H9 (cell line): ENCODE measurements at regions not wholly inside any gene's neighbourhood (a gene's known extent, or its start where the extent isn't known, plus 50 kb on each side); places are given as distances from the start of the nearest gene placed in this dataset.

Source experiments
- DNase-seq: peaks from one replicate; pipeline ENCODE4 v3.0.0-alpha.2; 2017
- H2AFZ ChIP-seq: one replicate; pipeline ENCODE4 v1.6.1; 2013; ENCODE audit warnings: mild to moderate bottlenecking, low read length, control low read depth, moderate library complexity
- H2AK5ac ChIP-seq: 2 replicates; pipeline ENCODE4 v1.6.1; 2013; ENCODE audit warnings: low read length, control low read depth, mixed read lengths; ENCODE audit not compliant: insufficient read length
- H2BK120ac ChIP-seq: one replicate; pipeline ENCODE4 v1.6.1; 2013; ENCODE audit warnings: low read depth, mild to moderate bottlenecking, low read length, control low read depth, inconsistent platforms; ENCODE audit not compliant: poor library complexity, severe bottlenecking
- H2BK12ac ChIP-seq: 2 replicates; pipeline ENCODE4 v1.6.1; 2013; ENCODE audit warnings: low read length, control low read depth, mixed read lengths, low read depth; ENCODE audit not compliant: insufficient read length
- H2BK15ac ChIP-seq: 2 replicates; pipeline ENCODE4 v1.6.1; 2013; ENCODE audit warnings: low read depth, low read length, control low read depth
- H2BK20ac ChIP-seq: one replicate; pipeline ENCODE4 v1.6.1; 2013; ENCODE audit warnings: low read depth, mild to moderate bottlenecking, low read length, control low read depth, inconsistent platforms; ENCODE audit not compliant: poor library complexity, severe bottlenecking
- H2BK5ac ChIP-seq: 2 replicates; pipeline ENCODE4 v1.6.1; 2013; ENCODE audit warnings: low read length, control low read depth, mixed read lengths; ENCODE audit not compliant: insufficient read length
- H3K14ac ChIP-seq: 2 replicates; pipeline ENCODE4 v1.6.1; 2013; ENCODE audit warnings: low read length, control low read depth; ENCODE audit not compliant: insufficient read depth
- H3K18ac ChIP-seq: 2 replicates; pipeline ENCODE4 v1.6.1; 2013; ENCODE audit warnings: low read depth, mild to moderate bottlenecking, mixed read lengths, low read length, control low read depth; ENCODE audit not compliant: insufficient read length
- H3K23ac ChIP-seq: 2 replicates; pipeline ENCODE4 v1.6.1; 2013; ENCODE audit warnings: low read length, control low read depth, mixed read lengths, low read depth; ENCODE audit not compliant: insufficient read length
- H3K23me2 ChIP-seq: 2 replicates; pipeline ENCODE4 v1.6.1; 2013; ENCODE audit warnings: low read depth, mild to moderate bottlenecking, mixed read lengths, low read length, control low read depth; ENCODE audit not compliant: insufficient read length, poor library complexity, severe bottlenecking
- H3K27ac ChIP-seq: 2 replicates; pipeline ENCODE4 v1.5.1; 2013; ENCODE audit warnings: low read length, control low read depth, mixed read lengths, low read depth; ENCODE audit not compliant: insufficient read length
- H3K27me3 ChIP-seq: 2 replicates; pipeline ENCODE4 v1.6.1; 2013; ENCODE audit warnings: low read length, control low read depth, inconsistent platforms; ENCODE audit not compliant: insufficient read depth
- H3K4ac ChIP-seq: 2 replicates; pipeline ENCODE4 v1.6.1; 2013; ENCODE audit warnings: low read depth, mild to moderate bottlenecking, control low read depth, inconsistent platforms, low read length, moderate library complexity
- H3K4me1 ChIP-seq: 2 replicates; pipeline ENCODE4 v1.6.1; 2013; ENCODE audit warnings: low read length, control low read depth, inconsistent platforms; ENCODE audit not compliant: insufficient read depth
- H3K4me2 ChIP-seq: 2 replicates; pipeline ENCODE4 v1.6.1; 2013; ENCODE audit warnings: low read length, control low read depth, mixed read lengths; ENCODE audit not compliant: insufficient read length, insufficient read depth
- H3K56ac ChIP-seq: 2 replicates; pipeline ENCODE4 v1.6.1; 2013; ENCODE audit warnings: low read depth, mild to moderate bottlenecking, mixed read lengths, low read length, control low read depth; ENCODE audit not compliant: insufficient read length
- H3K79me1 ChIP-seq: 2 replicates; pipeline ENCODE4 v1.6.1; 2013; ENCODE audit warnings: low read depth, mild to moderate bottlenecking, moderate library complexity, low read length, control low read depth, inconsistent platforms; ENCODE audit not compliant: insufficient read depth, poor library complexity, severe bottlenecking
- H3K79me2 ChIP-seq: 2 replicates; pipeline ENCODE4 v1.6.1; 2013; ENCODE audit warnings: low read length, control low read depth, inconsistent platforms; ENCODE audit not compliant: insufficient read depth
- H3K9ac ChIP-seq: 2 replicates; pipeline ENCODE4 v1.6.1; 2013; ENCODE audit warnings: low read length, control low read depth, mixed read lengths; ENCODE audit not compliant: insufficient read length; ENCODE audit errors: extremely low read depth
- H3K9me3 ChIP-seq: one replicate; pipeline ENCODE4 v1.6.1; 2013; ENCODE audit warnings: low read depth, low read length, inconsistent platforms; ENCODE audit not compliant: control insufficient read depth
- H3T11ph ChIP-seq: one replicate; pipeline ENCODE4 v1.6.1; 2013; ENCODE audit warnings: mild to moderate bottlenecking, low read length, control low read depth, inconsistent platforms
- H4K20me1 ChIP-seq: one replicate; pipeline ENCODE4 v1.6.1; 2013; ENCODE audit not compliant: control insufficient read depth, insufficient read length, insufficient read depth
- H4K5ac ChIP-seq: 2 replicates; pipeline ENCODE4 v1.6.1; 2013; ENCODE audit warnings: low read depth, mild to moderate bottlenecking, mixed read lengths, low read length, control low read depth; ENCODE audit not compliant: insufficient read length
- H4K8ac ChIP-seq: replicated peaks from 2 replicates; pipeline ENCODE4 v1.6.1; 2013; ENCODE audit warnings: low read length, control low read depth, mixed read lengths, low read depth; ENCODE audit not compliant: insufficient read length
- H4K91ac ChIP-seq: 2 replicates; pipeline ENCODE4 v1.6.1; 2013; ENCODE audit warnings: low read depth, mild to moderate bottlenecking, moderate library complexity, mixed read lengths, low read length, control low read depth; ENCODE audit not compliant: insufficient read length
- H3K27ac Mint-ChIP-seq, 3 experiments: 2 replicates in 2 of 3; 3 replicates in 1 of 3; pipeline ENCODE4 v1.8.0; 2020 to 2021; ENCODE audit warnings: mixed read lengths in 3 of 3, mild to moderate bottlenecking in 1 of 3, moderate library complexity in 1 of 3
- H3K27me3 Mint-ChIP-seq: 2 replicates; pipeline ENCODE4 v1.8.0; 2021; ENCODE audit warnings: low read depth, mild to moderate bottlenecking, moderate library complexity, mixed read lengths
- H3K36me3 Mint-ChIP-seq, 3 experiments: 2 replicates in 2 of 3; 3 replicates in 1 of 3; pipeline ENCODE4 v1.8.0; 2020 to 2021; ENCODE audit warnings: low read depth in 3 of 3, mixed read lengths in 3 of 3; ENCODE audit not compliant: insufficient read depth in 1 of 3
- H3K4me1 Mint-ChIP-seq, 2 experiments: 2 replicates each; pipeline ENCODE4 v1.8.0; 2020; ENCODE audit warnings: mixed read lengths in 2 of 2
- H3K4me3 Mint-ChIP-seq, 2 experiments: 2 replicates in 1 of 2; 3 replicates in 1 of 2; pipeline ENCODE4 v1.8.0; 2020 to 2021; ENCODE audit warnings: mild to moderate bottlenecking in 2 of 2, mixed read lengths in 2 of 2, moderate library complexity in 1 of 2
- H3K9me3 Mint-ChIP-seq, 2 experiments: 2 replicates in 1 of 2; 3 replicates in 1 of 2; pipeline ENCODE4 v1.8.0; 2020; ENCODE audit warnings: mild to moderate bottlenecking in 2 of 2, mixed read lengths in 2 of 2, moderate library complexity in 1 of 2
- WGBS: extraction: QIAGEN DNeasy Blood & Tissue Kit; methylation state at CpG from one replicate; pipeline ENCODE4 v1.1.7; 2013; ENCODE audit warnings: missing lambda C conversion rate, low lambda C conversion rate, mixed read lengths; ENCODE audit not compliant: insufficient read length; ENCODE audit errors: extremely low coverage; 5-methylcytosine and 5-hydroxymethylcytosine counted together
- TF ChIP-seq, protein P1 (sequence below): fragments of 200-600 bp; sonication (generic); conservative IDR thresholded peaks from 3 replicates; pipeline ENCODE4 v1.8.0; 2021; ENCODE audit warnings: antibody characterized with exemption, mild to moderate bottlenecking

- H2AK5ac ChIP-seq, result no peak overlapping the region
- H3K23ac ChIP-seq, result no peak overlapping the region
- no peak overlapping the region for H3K9ac ChIP-seq
- no peak overlapping the region for H3K4ac ChIP-seq
- no peaks in the 10 kb centered on the region for H4K20me1 ChIP-seq
- Mint-ChIP-seq H3K27me3 (peaks cover 25% of the 10 kb centered on the region), H3K4me1 (peaks cover 21 to 41% of the 10 kb centered on the region in 2 experiments), H3K4me3 (no peak overlapping the region; a peak in 1 of 5 replicates), H3K27ac (no peak overlapping the region), H3K9me3 (no peaks in the 10 kb centered on the region), H3K36me3 (no peaks in the 10 kb centered on the region; a peak in 1 of 7 replicates)
- no peak overlapping the region for H3K14ac ChIP-seq
- no peak overlapping the region for H3K18ac ChIP-seq
- H3K27me3 ChIP-seq, result no peaks in the 10 kb centered on the region
- H3K4me1 ChIP-seq, result peaks cover 4% of the 10 kb centered on the region; the same call in 1 of the 2 replicates
- H3K79me1 ChIP-seq, result no peaks in the 10 kb centered on the region
- no peak for DNase-seq
- H4K91ac ChIP-seq, result no peak overlapping the region
- no peak overlapping the region for H2AFZ ChIP-seq
- H2BK5ac ChIP-seq, result no peak overlapping the region
- no peak overlapping the region for H3T11ph ChIP-seq
- H3K56ac ChIP-seq, result no peak overlapping the region
- H4K8ac ChIP-seq, result no peak overlapping the region
- no peaks in the 10 kb centered on the region for H3K23me2 ChIP-seq
- H4K5ac ChIP-seq, result no peak overlapping the region
- no peaks in the 10 kb centered on the region for H3K9me3 ChIP-seq
- no peak overlapping the region for H3K27ac ChIP-seq
- H3K79me2 ChIP-seq, result no peaks in the 10 kb centered on the region
- WGBS, result no CpG with 5 or more reads among the region's 17 CpGs
- TF ChIP-seq, protein P1, sequence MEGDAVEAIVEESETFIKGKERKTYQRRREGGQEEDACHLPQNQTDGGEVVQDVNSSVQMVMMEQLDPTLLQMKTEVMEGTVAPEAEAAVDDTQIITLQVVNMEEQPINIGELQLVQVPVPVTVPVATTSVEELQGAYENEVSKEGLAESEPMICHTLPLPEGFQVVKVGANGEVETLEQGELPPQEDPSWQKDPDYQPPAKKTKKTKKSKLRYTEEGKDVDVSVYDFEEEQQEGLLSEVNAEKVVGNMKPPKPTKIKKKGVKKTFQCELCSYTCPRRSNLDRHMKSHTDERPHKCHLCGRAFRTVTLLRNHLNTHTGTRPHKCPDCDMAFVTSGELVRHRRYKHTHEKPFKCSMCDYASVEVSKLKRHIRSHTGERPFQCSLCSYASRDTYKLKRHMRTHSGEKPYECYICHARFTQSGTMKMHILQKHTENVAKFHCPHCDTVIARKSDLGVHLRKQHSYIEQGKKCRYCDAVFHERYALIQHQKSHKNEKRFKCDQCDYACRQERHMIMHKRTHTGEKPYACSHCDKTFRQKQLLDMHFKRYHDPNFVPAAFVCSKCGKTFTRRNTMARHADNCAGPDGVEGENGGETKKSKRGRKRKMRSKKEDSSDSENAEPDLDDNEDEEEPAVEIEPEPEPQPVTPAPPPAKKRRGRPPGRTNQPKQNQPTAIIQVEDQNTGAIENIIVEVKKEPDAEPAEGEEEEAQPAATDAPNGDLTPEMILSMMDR, result no peak
- H2BK120ac ChIP-seq, result no peak overlapping the region
- no peak overlapping the region for H3K4me2 ChIP-seq
- H2BK20ac ChIP-seq, result no peak overlapping the region
- H2BK15ac ChIP-seq, result no peak overlapping the region
- no peak overlapping the region for H2BK12ac ChIP-seq
Measured at GRCh38 chr17:74031316-74032090, 172.0 kb upstream of the RPL38 start.
